ENCODE measurements at regions not wholly inside any gene's neighbourhood (a gene's known extent, or its start where the extent isn't known, plus 50 kb on each side); places are given as distances from the start of the nearest gene placed in this dataset.

GRCh38 chr5:159782197-159782994, 133.9 kb upstream of the ADRA1B start:
- no peak for DNase-seq (ENCODE audit: low read depth)
- H3K4me3 ChIP-seq (ENCODE audit: low read depth, low read length) = no peak overlapping the region
- TF ChIP-seq CTCF (IDR thresholded peaks at IDR 0.05; ENCODE audit: low read depth, low read length, missing control alignments) = no peak

- DNase-seq (ENCODE audit: low read depth) = no peak
- H3K4me3 ChIP-seq (ENCODE audit: low read depth, low read length) = no peak overlapping the region
- no peak for TF ChIP-seq CTCF (IDR thresholded peaks at IDR 0.05; ENCODE audit: low read depth, low read length, missing control alignments)
These were observed 133.3 kb upstream of the ADRA1B start for GRCh38 chr5:159782995-159783300.

GRCh38 chr5:159783726-159784247, 132.5 kb upstream of the ADRA1B start:
- TF ChIP-seq CTCF (IDR thresholded peaks at IDR 0.05; ENCODE audit: low read depth, low read length, missing control alignments) = no peak
- no peak for DNase-seq (ENCODE audit: low read depth)

GRCh38 chr5:159784993-159785392, 131.3 kb upstream of the ADRA1B start:
- no peak for DNase-seq (ENCODE audit: low read depth)
- no peak for TF ChIP-seq CTCF (IDR thresholded peaks at IDR 0.05; ENCODE audit: low read depth, low read length, missing control alignments)
- no peak overlapping the region for H3K4me3 ChIP-seq (ENCODE audit: low read depth, low read length)

More at GRCh38 chr5:159783726-159784247, 132.5 kb upstream of the ADRA1B start:
- no peak overlapping the region for H3K4me3 ChIP-seq (ENCODE audit: low read depth, low read length)

GRCh38 chr5:159785656-159786055, 130.6 kb upstream of the ADRA1B start:
- DNase-seq (ENCODE audit: low read depth) = no peak

GRCh38 chr5:159786201-159786600, 130.1 kb upstream of the ADRA1B start:
- H3K4me3 ChIP-seq (ENCODE audit: low read depth, low read length) = no peak overlapping the region
- TF ChIP-seq CTCF (IDR thresholded peaks at IDR 0.05; ENCODE audit: low read depth, low read length, missing control alignments) = no peak
- no peak for DNase-seq (ENCODE audit: low read depth)

More at GRCh38 chr5:159785656-159786055, 130.6 kb upstream of the ADRA1B start:
- no peak for TF ChIP-seq CTCF (IDR thresholded peaks at IDR 0.05; ENCODE audit: low read depth, low read length, missing control alignments)
- H3K4me3 ChIP-seq (ENCODE audit: low read depth, low read length) = no peak overlapping the region

Data from GM12864 (cell line).